Right renal pelvis (tissue), 4 donors: ENCODE measurements at regions not wholly inside any gene's neighbourhood (a gene's known extent, or its start where the extent isn't known, plus 50 kb on each side); places are given as distances from the start of the nearest gene placed in this dataset.

Source experiments
- DNase-seq, 4 donors: peaks; one replicate each; pipeline ENCODE4 v3.0.0-alpha.2; 2013; ENCODE audit warnings: low read depth in 4 of 4, low spot score in 3 of 4, missing footprints in 1 of 4

DNA sequence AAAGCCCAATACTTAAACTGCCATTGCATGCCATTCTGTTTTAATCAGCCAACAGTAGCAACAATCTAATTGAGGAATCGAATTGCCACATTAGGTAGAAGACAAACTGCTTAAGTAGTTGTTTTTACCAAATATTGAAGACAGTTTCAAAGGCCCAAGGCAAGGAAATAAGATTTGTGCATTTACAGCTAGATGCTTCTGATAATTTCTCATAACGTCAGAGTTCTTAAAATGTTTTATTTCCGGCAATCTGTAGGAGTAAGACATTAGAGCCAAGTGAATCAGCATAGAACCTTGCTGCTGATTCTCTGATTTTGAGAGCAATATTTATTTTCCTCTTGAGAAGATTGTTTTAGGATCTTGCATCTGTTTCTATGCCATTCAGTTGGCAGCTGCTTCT is 174.3 kb downstream of the RBM43 start:
- no peak for DNase-seq

DNA sequence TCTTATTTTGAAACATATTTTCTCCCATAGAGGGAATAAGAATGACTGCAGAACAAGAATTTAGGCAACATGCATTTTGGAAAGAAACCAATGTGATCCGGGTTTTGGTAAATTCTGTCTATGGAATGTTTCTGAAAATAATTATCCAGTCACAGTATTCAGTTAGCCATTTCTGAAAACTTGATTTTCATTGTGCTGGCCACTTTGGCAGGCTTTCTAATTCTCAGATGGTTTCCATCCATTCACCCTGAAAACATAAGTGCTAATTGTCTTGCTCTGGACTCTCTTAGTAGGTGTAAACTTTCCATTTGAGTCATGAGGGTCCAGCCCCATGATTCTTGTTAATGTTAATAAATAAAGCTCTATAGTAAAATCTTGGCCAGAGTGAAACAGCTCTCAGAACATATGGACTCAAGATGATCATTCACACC is 176.5 kb downstream of the RBM43 start:
- DNase-seq: no peak

DNA sequence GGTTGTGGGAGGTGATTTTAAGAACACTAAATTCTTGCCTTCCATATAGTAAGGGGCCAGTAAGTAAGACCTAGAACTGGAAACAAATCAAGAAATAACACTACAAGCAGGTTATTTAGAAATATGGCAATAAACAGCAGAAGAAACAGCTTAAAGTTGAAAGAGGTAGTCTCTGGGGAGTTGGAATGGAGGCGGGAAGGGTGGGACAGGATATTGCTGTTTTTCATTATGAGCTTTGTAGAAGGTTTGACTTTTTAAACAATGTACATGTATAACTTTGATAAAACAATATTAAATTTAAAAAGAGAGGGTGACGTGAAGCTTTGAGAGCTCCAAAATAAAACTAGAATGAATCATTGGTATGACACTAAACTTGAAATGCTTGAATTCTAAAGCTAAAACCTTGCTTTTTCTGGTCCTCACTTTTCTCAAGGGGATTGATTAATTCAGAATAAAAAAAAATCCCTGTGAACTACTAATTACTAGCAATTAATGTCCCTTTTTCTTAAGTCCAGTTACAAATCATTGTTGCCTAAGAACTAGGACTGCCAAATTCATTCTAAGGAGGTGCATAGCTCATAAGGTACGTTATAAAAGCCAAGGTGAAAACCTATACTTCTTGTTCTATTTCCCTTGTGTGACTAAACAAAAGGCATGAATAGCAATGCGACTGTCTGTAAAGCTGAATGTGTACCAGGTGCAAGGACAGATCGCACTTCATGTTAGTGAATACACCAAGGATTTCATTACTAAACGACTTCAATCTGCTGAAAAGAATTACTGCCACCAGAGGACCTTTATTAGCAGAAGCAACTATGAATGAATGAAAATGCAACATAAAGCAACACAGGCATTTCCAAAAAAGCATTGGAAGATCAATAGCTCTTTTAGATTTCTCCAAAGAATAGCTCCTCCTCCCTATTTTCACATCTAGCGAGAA is 177.5 kb downstream of the RBM43 start:
- DNase-seq: no peak

DNA sequence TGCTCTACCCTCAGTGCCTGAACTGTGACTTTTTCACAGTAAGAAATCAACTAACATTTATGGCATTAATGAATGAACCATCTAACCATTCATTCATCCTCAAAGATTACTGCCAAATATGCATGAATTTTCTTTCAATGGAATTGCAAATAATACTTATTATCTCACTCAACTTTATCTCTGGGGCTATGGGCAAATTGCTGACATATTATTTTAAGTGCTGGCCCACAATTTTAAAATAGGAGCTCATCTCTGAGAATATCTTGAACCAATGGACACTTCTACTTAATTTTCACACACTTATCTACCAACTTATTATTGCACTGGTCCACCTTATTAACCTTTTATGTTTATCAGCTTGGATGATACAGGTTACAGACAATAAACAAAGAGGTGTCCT is 182.8 kb downstream of the RBM43 start:
- DNase-seq: no peak

DNA sequence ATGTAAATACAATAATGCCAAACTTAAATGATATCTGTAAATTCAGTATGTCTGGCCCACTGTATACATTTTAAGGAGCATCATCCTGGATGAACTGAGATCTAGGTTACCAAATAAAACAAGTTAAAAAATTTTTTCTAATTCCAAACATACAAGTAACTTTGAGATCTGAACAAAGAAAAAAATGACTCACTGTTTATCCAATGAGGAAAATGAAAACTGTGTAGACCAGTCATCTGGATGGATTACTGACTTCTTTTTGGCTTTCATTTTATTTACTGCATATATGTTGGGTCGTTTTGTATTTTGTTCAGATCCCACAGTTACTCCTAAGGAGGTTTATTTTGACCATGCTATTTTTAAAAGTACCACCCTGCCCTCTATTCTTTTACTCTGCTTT is 189.8 kb downstream of the RBM43 start:
- no peak for DNase-seq

DNA sequence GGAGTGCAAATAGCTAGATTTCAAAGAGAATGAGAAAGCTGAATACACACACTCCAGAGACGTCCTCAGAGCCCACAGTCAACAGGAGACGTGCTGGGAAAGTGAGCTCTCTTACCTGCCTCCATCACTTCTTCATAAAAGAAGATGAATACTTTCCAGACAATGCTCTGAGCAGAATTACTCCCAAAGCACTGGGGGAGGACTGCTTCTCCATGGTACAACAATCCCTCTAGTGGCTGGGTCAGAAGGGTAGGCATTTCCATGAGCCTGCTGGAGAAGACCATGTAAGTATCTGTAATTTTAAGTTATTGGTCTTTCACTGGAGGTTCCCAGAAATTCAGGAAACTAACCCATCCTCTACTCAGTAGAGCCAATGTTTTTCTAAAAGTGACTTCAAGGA is 190.3 kb downstream of the RBM43 start:
- no peak for DNase-seq

DNA sequence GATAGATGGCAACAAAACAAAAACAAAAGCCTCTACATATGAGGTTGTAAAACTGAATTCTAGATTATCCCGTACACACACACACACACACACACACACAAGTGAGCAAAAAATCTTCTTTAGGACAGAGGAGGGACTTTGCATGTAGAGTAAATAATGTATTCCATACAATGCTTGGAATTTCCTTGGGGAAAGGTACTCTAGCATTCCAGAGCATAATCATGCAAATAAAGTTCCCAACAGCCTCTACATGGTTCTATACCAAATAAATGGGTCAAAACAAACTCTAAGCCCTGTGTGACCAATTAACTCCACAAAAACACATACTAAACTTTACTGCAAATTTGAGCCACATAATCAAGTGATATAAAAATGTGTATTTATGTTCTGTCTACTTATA is 191.4 kb downstream of the RBM43 start:
- no peak for DNase-seq

DNA sequence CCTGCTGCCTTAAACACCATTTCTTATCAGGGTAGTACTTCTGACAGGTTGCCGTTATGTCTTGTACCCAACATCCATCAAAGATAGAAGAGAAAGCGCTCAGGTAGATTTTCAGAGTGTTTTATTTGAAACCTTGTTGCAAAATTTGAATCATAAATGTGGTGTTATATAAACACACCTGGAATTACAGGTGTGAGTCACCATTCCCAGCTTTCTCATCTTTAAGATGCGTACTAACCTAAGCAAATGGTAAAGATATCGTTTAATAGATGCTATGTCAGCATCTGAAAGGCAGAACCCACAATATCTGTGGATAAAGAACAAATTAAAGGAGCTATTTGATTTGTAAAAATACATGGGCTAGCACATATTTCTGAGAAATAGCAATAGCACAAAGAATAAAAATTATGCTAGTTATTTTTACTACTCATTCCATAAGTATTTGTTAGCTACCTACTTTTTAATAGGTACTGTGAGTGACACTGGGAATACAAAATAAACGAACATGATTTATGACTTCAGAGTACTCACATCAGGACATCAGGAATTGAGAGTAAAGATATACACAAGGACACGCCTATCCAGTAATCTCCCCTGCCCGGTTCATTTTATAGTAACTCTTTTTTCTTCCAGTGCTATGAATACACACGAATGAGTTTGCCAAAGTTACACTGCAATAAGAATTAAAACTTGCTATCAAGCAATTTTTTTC is 193.8 kb downstream of the RBM43 start:
- no peak for DNase-seq

DNA sequence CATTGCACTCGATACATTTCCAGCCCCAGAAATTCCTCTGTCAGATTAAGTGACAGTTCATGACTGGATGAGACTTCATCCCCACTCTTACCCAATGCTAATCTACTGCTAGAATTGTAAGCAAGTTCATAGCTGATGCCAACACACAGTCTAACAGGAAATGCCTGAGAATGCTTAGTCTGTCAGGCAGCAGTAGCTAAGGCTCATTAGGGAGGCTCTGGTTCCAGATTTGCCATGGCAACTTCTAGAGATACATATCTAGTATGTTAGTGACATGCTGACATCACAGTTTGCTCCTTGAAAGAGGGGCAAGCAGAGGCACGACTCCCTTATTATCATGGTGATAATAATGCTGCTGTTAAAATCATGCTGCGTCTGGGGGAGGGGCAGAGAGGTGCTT is 198.4 kb downstream of the RBM43 start:
- peak in 1 of 4 donors; percentile 14 for DNase-seq

DNA sequence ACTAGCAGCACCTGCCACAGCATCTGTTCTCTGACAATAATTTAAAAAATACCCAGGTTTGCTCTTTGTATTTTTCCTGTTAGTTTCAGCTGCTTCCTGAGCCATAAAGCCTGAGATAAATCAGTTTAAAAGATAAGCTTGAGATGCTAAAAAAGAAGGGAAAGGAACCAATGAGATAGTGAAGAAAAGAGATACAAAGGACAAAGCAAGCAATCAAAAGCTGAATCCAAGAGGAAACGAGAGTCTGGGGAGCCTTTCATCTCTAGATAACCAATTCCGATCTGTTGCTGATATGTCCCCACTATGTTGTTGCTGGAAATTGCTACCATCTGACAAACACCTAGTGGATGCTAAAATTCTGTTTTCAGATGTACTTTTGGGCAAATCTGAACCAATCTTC is 201.4 kb downstream of the RBM43 start:
- DNase-seq: no peak

DNA sequence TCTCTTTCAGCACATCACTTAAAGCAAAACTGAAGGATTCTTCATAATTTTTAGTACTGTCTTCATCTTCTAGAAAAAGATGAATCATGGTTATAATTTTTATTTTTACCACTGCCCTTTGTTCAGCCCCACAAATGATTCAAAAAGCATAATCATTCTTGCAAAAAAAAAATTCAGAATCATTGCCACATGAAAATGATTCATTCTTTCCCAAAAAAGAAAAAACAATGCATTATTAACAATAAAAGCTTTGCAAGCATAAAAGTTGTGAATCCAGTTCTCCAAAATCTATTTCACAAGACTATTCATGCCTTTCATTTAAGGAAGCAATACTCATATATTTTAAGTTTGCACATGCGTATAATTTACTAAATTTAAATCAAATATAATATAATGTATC is 204.8 kb downstream of the RBM43 start:
- no peak for DNase-seq

DNA sequence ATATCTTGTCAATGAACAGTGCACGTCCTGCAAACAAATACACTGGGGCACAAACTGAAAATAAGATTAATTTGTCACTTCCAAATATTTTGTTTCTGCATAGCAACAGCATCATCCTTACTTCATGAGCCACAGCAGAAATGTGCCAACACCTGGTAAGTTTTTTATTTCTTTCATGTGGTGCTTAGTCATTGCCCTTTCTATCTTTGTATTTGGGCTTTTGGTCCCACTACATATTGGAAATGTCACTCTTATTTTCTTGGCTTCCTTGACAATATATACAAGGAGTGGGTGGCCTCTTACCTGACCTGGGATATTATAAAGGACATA is 208.0 kb downstream of the RBM43 start:
- DNase-seq: no peak

DNA sequence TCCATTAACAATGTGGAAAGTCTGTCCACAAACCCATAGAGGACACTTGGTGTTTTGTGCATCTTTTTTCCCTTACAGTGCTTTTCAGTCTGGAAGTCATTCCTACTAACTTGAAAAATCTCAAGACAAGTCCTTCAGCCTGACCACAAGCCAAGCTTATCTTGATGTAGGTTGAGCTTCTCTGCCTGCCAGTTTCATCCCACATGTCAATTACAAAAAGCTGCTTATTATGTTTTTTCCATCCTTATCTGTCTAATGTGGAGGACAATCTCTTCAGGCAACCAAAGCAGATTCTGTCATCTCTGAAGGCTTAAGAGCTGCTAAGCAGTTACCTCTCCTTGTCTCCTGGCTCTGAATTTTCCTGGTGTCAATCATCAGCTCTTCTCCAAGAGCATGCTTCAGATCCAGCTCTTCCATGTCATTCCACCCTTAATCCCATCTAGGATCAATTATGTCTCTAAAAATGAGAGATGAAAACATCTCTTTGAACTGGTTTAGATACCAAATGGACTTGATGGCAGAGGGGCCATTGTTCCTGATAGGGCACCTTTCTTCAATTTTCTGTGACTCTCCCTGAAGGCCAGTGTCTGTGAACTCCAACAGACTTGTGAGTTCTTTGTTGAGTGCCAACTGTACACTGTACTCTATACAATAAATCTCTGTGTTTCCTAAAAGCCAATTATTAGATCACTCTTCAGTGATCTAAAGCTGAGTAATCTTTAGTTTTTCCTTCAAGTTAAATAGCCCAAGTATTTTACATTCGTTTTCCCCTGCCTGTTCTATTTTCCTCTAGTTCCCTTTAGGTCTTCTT is 208.6 kb downstream of the RBM43 start:
- no peak for DNase-seq

DNA sequence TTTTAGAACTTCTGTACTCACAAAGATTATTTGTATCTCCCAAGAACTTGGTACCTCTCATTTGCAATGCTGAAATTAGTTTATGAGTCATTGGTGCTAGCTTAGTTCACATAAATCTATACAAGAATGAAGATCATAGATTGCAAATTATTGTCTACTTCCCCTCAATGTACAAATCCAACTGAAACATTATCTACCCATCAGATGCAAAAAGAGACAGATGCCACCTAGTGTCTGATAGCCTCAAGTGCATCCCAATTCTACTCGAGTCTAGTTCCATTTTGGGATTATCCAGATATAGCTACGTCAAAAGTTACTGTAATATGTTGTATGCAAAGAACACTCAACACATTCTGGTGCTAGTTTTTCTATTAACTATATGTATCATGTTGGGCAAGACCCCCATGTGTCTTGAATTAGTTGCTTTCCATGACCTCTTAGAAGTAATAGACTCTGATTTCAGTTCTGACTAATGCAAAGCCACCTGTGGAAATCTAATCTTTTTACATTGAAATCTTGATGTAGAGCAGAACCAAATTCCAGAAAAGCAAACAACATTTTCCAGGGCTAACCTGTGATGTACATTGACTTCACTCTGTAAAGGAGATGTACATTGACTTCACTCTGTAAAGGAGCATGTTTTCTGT is 210.0 kb downstream of the RBM43 start:
- DNase-seq: no peak

DNA sequence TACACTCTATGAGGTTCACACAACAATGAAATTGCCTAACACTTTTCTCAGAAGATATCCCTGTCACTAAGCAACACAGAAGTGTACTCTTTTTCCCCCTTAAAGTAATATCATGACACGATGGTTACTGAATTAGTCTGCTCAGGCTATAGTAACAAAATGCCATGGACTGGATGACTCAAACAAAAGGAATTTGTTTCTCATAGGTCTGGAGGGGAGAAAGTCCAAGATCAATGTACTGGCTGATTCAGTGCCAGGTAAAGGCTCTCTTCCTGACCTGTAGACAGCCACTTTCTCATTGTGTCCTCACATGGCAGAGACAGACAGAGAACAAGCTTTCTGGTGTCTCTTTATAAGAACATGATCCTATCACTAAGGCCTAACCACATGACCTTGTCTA is 211.9 kb downstream of the RBM43 start:
- DNase-seq: no peak

DNA sequence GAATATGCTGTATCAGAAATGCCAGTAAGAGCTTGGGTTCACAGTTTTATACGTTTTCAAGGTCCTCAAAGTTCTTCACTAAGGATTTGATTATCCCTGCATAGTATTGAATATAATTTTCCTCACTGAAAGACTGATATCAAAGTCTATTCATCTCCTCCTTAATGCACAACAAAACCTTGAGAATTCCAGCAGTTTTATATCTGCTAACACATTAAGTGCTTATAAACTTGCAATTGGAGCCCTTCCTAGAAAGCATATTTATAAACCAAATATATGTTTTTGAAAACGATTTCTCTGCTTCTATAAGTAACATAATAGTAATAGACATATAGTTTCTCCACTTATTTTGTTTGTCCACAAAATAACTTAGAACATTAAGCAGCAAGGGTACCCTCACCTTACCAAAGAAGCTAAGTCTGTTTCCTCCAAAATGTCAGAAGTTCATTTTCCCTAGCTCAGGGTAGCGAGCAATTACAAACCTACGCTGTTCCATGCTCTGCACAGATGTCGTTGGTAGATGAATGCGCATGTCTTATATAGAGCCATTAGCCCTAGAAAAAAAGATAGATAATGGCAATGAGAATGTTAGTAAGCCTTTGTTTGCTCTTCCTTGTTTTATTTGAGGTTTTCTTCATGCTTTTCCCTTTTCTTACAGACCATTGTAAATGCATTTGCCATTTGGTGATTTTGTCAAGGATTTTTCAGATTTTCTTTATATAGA is 213.2 kb downstream of the RBM43 start:
- no peak for DNase-seq

DNA sequence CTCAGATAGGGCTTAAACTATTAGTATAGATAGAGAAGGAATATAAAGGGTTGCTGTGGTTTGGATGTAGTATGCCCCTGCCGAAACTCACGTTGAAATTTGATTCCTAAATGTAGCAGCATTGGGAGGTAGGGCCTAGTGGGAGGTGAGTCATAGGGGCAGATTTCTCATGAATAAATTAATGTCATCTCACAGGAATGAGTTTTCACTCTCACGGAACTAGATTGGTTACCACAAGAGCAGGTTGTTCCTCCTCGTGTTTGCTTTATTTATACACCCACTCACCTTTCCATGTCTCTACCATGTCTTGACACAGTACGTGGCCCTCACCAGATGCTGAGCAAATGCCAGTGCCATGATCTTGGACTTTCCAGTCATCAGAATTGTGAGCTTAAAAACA is 218.2 kb downstream of the RBM43 start:
- no peak for DNase-seq

DNA sequence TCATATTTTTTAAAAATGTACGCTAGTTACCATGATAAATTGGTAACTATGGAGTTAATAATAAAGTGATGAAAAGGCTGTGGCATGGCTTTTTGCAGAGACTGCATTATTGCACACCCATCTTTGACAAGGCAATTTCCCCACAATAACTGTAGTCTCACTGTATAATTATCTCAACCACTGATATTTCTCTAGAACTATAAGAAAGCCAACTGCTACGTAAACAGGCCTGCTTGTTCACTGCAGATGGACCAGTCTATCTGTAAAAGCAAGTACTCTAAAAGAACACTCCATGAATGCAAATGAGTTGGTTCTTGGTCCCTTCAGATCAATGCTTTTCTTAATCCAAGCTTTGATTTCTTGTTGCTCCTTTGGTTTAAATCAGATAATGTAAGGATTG is 218.7 kb downstream of the RBM43 start:
- DNase-seq: no peak

DNA sequence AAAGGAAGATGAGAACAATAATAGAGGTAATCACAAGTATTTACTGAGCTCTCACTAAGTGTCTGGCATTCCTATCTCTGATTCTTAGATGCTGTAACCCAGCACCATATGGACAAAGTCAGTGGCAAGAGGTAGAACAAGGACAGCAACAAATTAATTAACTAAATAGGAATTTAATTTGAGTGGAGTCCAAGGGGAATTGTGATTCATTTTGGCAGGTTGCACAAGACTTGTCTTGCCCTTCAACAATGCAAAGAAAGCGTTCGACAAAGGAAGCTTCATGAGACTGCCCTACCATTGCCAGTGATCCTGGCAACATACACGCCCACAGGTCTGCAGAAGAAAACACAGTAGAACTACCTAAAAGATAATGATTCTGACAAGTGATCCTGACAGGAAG is 221.6 kb downstream of the RBM43 start:
- no peak for DNase-seq

DNA sequence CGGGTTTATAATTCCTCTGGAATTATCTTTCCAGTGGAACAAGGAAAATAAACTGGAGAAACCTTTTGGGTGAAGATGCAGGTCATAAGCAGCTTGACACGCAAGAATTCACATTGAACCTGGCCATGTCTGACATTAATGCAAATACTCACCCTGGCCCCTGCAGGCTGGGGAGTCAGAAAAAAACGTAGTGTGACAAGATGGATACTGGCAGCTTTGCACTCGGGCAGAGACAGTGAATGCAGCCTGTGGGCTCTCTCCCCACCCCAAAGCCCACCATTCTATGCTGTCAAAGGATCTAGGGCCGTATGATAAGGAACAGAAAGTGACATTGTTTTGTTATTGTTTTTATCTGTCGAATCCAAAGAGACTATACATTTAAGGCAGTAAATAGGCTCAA is 223.1 kb downstream of the RBM43 start:
- no peak for DNase-seq
